ENCODE measurements at regions not wholly inside any gene's neighbourhood (a gene's known extent, or its start where the extent isn't known, plus 50 kb on each side); places are given as distances from the start of the nearest gene placed in this dataset.

- no peak for TF ChIP-seq CTCF (IDR thresholded peaks at IDR 0.05; ENCODE audit: low read depth, low read length, missing control alignments)
- in situ Hi-C loops (cut with HindIII; ENCODE audit: low sequenced_read_pairs), result no loop called here
- DNase-seq (ENCODE audit: low read depth), result no peak
- no peak overlapping the region for H3K4me3 ChIP-seq (ENCODE audit: low read depth, low read length)
These were observed 661.9 kb upstream of the SALL1 start for GRCh38 chr16:51812945-51813344.

GRCh38 chr16:51807551-51807950 lies 656.5 kb upstream of the SALL1 start:
- H3K4me3 ChIP-seq (ENCODE audit: low read depth, low read length), result no peak overlapping the region
- in situ Hi-C loops (cut with HindIII; ENCODE audit: low sequenced_read_pairs), result no loop called here
- TF ChIP-seq CTCF (IDR thresholded peaks at IDR 0.05; ENCODE audit: low read depth, low read length, missing control alignments), result no peak
- no peak for DNase-seq (ENCODE audit: low read depth)

- in situ Hi-C loops (cut with HindIII; ENCODE audit: low sequenced_read_pairs), result no loop called here
- no peak overlapping the region for H3K4me3 ChIP-seq (ENCODE audit: low read depth, low read length)
- TF ChIP-seq CTCF (IDR thresholded peaks at IDR 0.05; ENCODE audit: low read depth, low read length, missing control alignments), result no peak
- no peak for DNase-seq (ENCODE audit: low read depth)
These were observed 650.6 kb upstream of the SALL1 start for GRCh38 chr16:51801635-51802034.

GRCh38 chr16:51797669-51798259 lies 646.7 kb upstream of the SALL1 start:
- in situ Hi-C loops (cut with HindIII; ENCODE audit: low sequenced_read_pairs), result no loop called here
- DNase-seq (ENCODE audit: low read depth), result no peak
- no peak overlapping the region for H3K4me3 ChIP-seq (ENCODE audit: low read depth, low read length)
- no peak for TF ChIP-seq CTCF (IDR thresholded peaks at IDR 0.05; ENCODE audit: low read depth, low read length, missing control alignments)

- DNase-seq (ENCODE audit: low read depth), result no peak
- in situ Hi-C loops (cut with HindIII; ENCODE audit: low sequenced_read_pairs), result no loop called here
- TF ChIP-seq CTCF (IDR thresholded peaks at IDR 0.05; ENCODE audit: low read depth, low read length, missing control alignments), result no peak
- no peak overlapping the region for H3K4me3 ChIP-seq (ENCODE audit: low read depth, low read length)
These were observed 628.2 kb upstream of the SALL1 start for GRCh38 chr16:51779240-51779639.

- no peak for DNase-seq (ENCODE audit: low read depth)
- in situ Hi-C loops (cut with HindIII; ENCODE audit: low sequenced_read_pairs), result no loop called here
- TF ChIP-seq CTCF (IDR thresholded peaks at IDR 0.05; ENCODE audit: low read depth, low read length, missing control alignments), result no peak
- H3K4me3 ChIP-seq (ENCODE audit: low read depth, low read length), result no peak overlapping the region
These were observed 622.2 kb upstream of the SALL1 start for GRCh38 chr16:51773071-51773890.

Measured in astrocyte of the cerebellum (primary cell).